ENCODE measurements at regions not wholly inside any gene's neighbourhood (a gene's known extent, or its start where the extent isn't known, plus 50 kb on each side); places are given as distances from the start of the nearest gene placed in this dataset.

- peak overlapping the region; percentile 18 to 78 (median 43) for H3K27ac Mint-ChIP-seq
- no peaks in the 10 kb centered on the region for H3K36me3 Mint-ChIP-seq
- DNase-seq, result peak; percentile 75 to 76 (median 75)
- peaks cover 0 to 7% (median 6%) of the 10 kb centered on the region in 3 donors for H3K27me3 Mint-ChIP-seq (ENCODE audit: low read depth in 3 of 3)
- H3K4me3 Mint-ChIP-seq, result peak overlapping the region; percentile 65 to 85 (median 81)
- no peaks in the 10 kb centered on the region for H3K9me3 Mint-ChIP-seq
- H3K4me1 Mint-ChIP-seq, result peaks cover 37 to 83% of the 10 kb centered on the region in 2 donors
Observed at GRCh38 chr3:27880969-27881892, 159.1 kb upstream of the EOMES start.

GRCh38 chr3:27883266-27883665, 161.1 kb upstream of the EOMES start:
- no peak overlapping the region for H3K27ac Mint-ChIP-seq

DNA sequence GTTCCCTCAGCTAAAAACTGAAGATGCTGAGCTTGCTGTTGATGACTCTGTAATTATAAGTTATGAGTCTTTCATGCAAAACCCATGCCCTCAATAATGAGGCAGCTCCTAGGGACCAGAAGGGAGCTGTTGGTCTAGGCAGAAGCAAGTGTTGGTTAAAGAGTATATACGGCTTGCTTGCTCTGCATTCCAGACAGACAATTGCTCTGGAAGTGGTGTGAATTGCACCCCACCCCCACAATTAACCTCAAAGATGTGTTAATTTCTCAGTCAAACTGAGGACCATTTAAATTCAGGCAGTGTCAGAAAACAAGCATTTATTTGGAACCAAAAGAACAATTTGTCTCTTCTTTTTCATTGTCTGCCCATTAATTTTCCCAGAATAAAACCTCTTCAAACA, 163.5 kb upstream of the EOMES start:
- no peak overlapping the region for H3K27ac Mint-ChIP-seq
- H3K4me1 Mint-ChIP-seq, result peaks cover 35 to 60% of the 10 kb centered on the region in 2 donors
- H3K27me3 Mint-ChIP-seq (ENCODE audit: low read depth in 3 of 3), result peaks cover 0 to 8% (median 6%) of the 10 kb centered on the region in 3 donors
- DNase-seq, result peak in 2 of 3 donors; percentile 6 to 18
- no peaks in the 10 kb centered on the region for H3K9me3 Mint-ChIP-seq
- H3K36me3 Mint-ChIP-seq, result no peaks in the 10 kb centered on the region
- peak overlapping the region in 4 of 5 donors; percentile 27 to 68 (median 46) for H3K4me3 Mint-ChIP-seq

More at GRCh38 chr3:27883266-27883665, 161.1 kb upstream of the EOMES start:
- no peaks in the 10 kb centered on the region for H3K9me3 Mint-ChIP-seq
- peaks cover 0 to 8% (median 3%) of the 10 kb centered on the region in 3 donors for H3K27me3 Mint-ChIP-seq (ENCODE audit: low read depth in 3 of 3)
- H3K4me1 Mint-ChIP-seq, result peaks cover 36 to 81% of the 10 kb centered on the region in 2 donors
- no peak overlapping the region for H3K4me3 Mint-ChIP-seq
- no peaks in the 10 kb centered on the region for H3K36me3 Mint-ChIP-seq
- no peak for DNase-seq

- H3K4me1 Mint-ChIP-seq, result peaks cover 19 to 32% of the 10 kb centered on the region in 2 donors
- H3K9me3 Mint-ChIP-seq, result peaks cover 6 to 21% (median 10%) of the 10 kb centered on the region in 6 donors
- H3K4me3 Mint-ChIP-seq, result no peak overlapping the region
- H3K27me3 Mint-ChIP-seq (ENCODE audit: low read depth in 3 of 3), result peaks cover 2 to 12% (median 7%) of the 10 kb centered on the region in 3 donors
- peaks cover 10 to 12% (median 11%) of the 10 kb centered on the region in 3 donors for H3K36me3 Mint-ChIP-seq
- no peak for DNase-seq
- no peak overlapping the region for H3K27ac Mint-ChIP-seq
Observed at GRCh38 chr3:27888562-27888961, 166.4 kb upstream of the EOMES start.

DNA sequence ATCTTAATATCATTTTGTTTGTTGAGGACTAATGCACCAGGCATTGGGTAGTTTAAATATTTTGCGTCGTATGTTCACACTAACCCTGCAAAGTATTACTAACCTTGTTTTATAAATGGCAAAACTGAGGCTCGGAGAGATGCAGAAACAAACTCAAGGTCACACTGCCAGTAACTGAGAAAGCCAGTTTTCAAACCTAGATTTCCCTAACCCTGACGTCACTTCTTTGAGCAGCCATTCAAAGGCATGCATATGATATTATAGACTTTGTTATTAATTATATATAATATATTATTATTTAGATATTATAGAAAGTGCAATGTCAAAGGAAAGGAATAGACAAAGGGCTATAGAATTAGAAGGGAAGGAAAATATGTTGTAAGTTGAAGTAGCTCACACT, 167.6 kb upstream of the EOMES start:
- H3K4me1 Mint-ChIP-seq, result peaks cover 19 to 28% of the 10 kb centered on the region in 2 donors
- no peak overlapping the region for H3K4me3 Mint-ChIP-seq
- H3K27me3 Mint-ChIP-seq (ENCODE audit: low read depth in 3 of 3), result peaks cover 2 to 12% (median 5%) of the 10 kb centered on the region in 3 donors
- H3K36me3 Mint-ChIP-seq, result peaks cover 10 to 20% (median 12%) of the 10 kb centered on the region in 3 donors
- peaks cover 9 to 30% (median 10%) of the 10 kb centered on the region in 6 donors for H3K9me3 Mint-ChIP-seq
- no peak overlapping the region for H3K27ac Mint-ChIP-seq
- DNase-seq, result no peak

GRCh38 chr3:27900316-27900715, 178.2 kb upstream of the EOMES start:
- peaks cover 54 to 71% of the 10 kb centered on the region in 2 donors for H3K4me1 Mint-ChIP-seq
- DNase-seq, result peak; percentile 71 to 73 (median 72)
- peaks cover 1 to 4% (median 4%) of the 10 kb centered on the region in 3 donors for H3K27me3 Mint-ChIP-seq (ENCODE audit: low read depth in 3 of 3)
- H3K36me3 Mint-ChIP-seq, result peaks cover 0 to 2% (median 0%) of the 10 kb centered on the region in 3 donors
- H3K27ac Mint-ChIP-seq, result peak overlapping the region; percentile 4 to 53 (median 33)
- H3K9me3 Mint-ChIP-seq, result peaks cover 0 to 4% (median 0%) of the 10 kb centered on the region in 6 donors
- H3K4me3 Mint-ChIP-seq, result peak overlapping the region; percentile 52 to 71 (median 63)

DNA sequence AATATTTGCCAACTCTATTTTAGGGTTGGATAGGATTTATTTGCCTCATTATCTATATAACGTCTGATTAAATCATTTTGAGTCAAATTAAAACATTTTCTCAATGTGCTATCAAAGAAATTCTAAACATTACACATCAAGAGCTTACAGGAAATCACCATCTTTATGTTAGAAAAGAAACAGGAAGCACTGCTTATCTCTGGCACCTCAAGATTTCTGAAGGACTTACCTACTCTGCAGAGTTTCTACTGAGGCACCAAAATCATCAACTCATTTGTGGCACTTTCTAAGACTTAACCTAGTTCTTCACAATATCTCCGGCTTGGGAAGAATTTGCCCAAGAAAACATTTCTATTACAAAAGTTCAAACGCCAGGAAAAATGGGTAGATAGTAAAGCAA, 181.3 kb upstream of the EOMES start:
- Mint-ChIP-seq H3K9me3 (no peaks in the 10 kb centered on the region), H3K27me3 (ENCODE audit: low read depth in 3 of 3) (peaks cover 1 to 6% (median 6%) of the 10 kb centered on the region in 3 donors), H3K4me3 (peak overlapping the region; percentile 43 to 81 (median 73)), H3K4me1 (peaks cover 63 to 83% of the 10 kb centered on the region in 2 donors), H3K27ac (peak overlapping the region in 4 of 6 donors; percentile 51 to 77 (median 61)), H3K36me3 (no peaks in the 10 kb centered on the region)
- peak in 1 of 3 donors; percentile 15 for DNase-seq

- Mint-ChIP-seq H3K27ac (peak overlapping the region in 2 of 6 donors; percentile 31 to 75), H3K27me3 (ENCODE audit: low read depth in 3 of 3) (peaks cover 0 to 3% (median 2%) of the 10 kb centered on the region in 3 donors), H3K9me3 (no peaks in the 10 kb centered on the region), H3K4me3 (peak overlapping the region; percentile 17 to 31 (median 27)), H3K4me1 (peaks cover 47 to 61% of the 10 kb centered on the region in 2 donors), H3K36me3 (no peaks in the 10 kb centered on the region)
- DNase-seq, result peak; percentile 62 to 64 (median 64)
Observed at GRCh38 chr3:27905625-27906024, 183.5 kb upstream of the EOMES start.

- Mint-ChIP-seq H3K9me3 (no peaks in the 10 kb centered on the region), H3K4me1 (peaks cover 35 to 47% of the 10 kb centered on the region in 2 donors), H3K27ac (no peak overlapping the region), H3K4me3 (no peak overlapping the region), H3K36me3 (no peaks in the 10 kb centered on the region), H3K27me3 (ENCODE audit: low read depth in 3 of 3) (peaks cover 0 to 3% (median 3%) of the 10 kb centered on the region in 3 donors)
- no peak for DNase-seq
Observed at GRCh38 chr3:27907148-27907547, 185.0 kb upstream of the EOMES start.

DNA sequence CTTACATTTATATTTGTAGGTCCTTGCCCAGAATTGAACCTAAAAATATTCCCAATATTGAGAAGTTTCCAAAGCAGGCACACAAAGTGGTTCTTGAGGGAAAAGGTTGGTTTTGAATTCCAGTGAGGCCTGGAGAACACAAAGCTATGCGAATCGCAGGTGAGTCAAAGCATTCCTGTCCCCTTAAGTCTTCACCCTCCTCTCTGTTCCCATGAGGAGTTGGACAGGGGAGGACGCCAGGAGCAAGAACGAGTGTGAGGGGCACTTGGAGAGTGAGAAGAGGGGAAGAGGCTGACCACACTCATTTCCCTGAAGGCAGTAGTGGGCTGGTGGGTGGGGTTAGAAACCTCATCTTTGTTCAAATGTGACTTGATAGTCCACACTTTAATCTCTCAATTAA, 185.8 kb upstream of the EOMES start:
- H3K4me1 Mint-ChIP-seq, result peaks cover 31 to 41% of the 10 kb centered on the region in 2 donors
- DNase-seq, result no peak
- no peaks in the 10 kb centered on the region for H3K36me3 Mint-ChIP-seq
- H3K27ac Mint-ChIP-seq, result no peak overlapping the region
- H3K27me3 Mint-ChIP-seq (ENCODE audit: low read depth in 3 of 3), result peaks cover 0 to 3% (median 3%) of the 10 kb centered on the region in 3 donors
- no peaks in the 10 kb centered on the region for H3K9me3 Mint-ChIP-seq
- H3K4me3 Mint-ChIP-seq, result no peak overlapping the region

DNA sequence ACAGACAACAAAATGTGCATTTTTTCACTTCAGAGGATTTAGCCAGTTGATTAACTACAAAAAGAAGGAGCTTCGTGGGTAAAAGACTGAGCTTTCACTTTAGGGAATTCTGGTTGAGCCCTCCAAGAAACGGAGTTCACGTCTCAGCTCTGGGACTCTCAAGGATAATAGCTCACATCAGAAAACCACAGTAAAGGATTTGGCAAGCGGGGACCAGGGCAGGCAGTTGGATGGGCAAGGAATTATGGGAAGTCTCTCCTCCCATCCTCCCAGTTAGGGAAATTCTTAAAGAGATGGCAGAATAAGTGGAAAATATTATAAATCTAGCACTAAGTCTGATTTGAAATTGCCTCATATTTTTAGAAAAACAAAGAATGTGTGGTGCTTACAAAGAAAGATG, 188.3 kb upstream of the EOMES start:
- Mint-ChIP-seq H3K9me3 (no peaks in the 10 kb centered on the region), H3K27me3 (ENCODE audit: low read depth in 3 of 3) (peaks cover 0 to 3% (median 3%) of the 10 kb centered on the region in 3 donors), H3K4me3 (no peak overlapping the region), H3K36me3 (no peaks in the 10 kb centered on the region), H3K27ac (no peak overlapping the region), H3K4me1 (peaks cover 8 to 16% of the 10 kb centered on the region in 2 donors)
- DNase-seq, result no peak

- no peaks in the 10 kb centered on the region for H3K9me3 Mint-ChIP-seq
- H3K27ac Mint-ChIP-seq, result no peak overlapping the region
- no peaks in the 10 kb centered on the region for H3K4me1 Mint-ChIP-seq
- no peak overlapping the region for H3K4me3 Mint-ChIP-seq
- H3K27me3 Mint-ChIP-seq (ENCODE audit: low read depth in 3 of 3), result peaks cover 0 to 1% (median 0%) of the 10 kb centered on the region in 3 donors
- H3K36me3 Mint-ChIP-seq, result no peaks in the 10 kb centered on the region
- DNase-seq, result no peak
Observed at GRCh38 chr3:27914199-27914598, 192.1 kb upstream of the EOMES start.

GRCh38 chr3:27923349-27924068, 201.4 kb upstream of the EOMES start:
- H3K27me3 Mint-ChIP-seq (ENCODE audit: low read depth in 3 of 3), result peaks cover 0 to 7% (median 4%) of the 10 kb centered on the region in 3 donors
- H3K4me3 Mint-ChIP-seq, result peak overlapping the region in 2 of 5 donors; percentile 23 to 60
- peaks cover 0 to 4% (median 0%) of the 10 kb centered on the region in 3 donors for H3K36me3 Mint-ChIP-seq
- H3K9me3 Mint-ChIP-seq, result no peaks in the 10 kb centered on the region
- peak in 2 of 3 donors; percentile 16 to 29 for DNase-seq
- peaks cover 9 to 30% of the 10 kb centered on the region in 2 donors for H3K4me1 Mint-ChIP-seq
- H3K27ac Mint-ChIP-seq, result no peak overlapping the region

Measured in immature natural killer cell (primary cell).